ENCODE measurements at regions not wholly inside any gene's neighbourhood (a gene's known extent, or its start where the extent isn't known, plus 50 kb on each side); places are given as distances from the start of the nearest gene placed in this dataset.

GRCh38 chr20:53800883-53801604 lies 207.4 kb upstream of the ZNF217 start:
- no peaks in the 10 kb centered on the region for H3K9me3 ChIP-seq
- TF ChIP-seq POLR2A (IDR thresholded peaks at IDR 0.05) = no peak
- H3K4me3 ChIP-seq = no peak overlapping the region
- intact Hi-C loops (cut with DNase I; ENCODE audit: low total_unique reads) (no loop called here), in situ Hi-C loops (cut with MboI; ENCODE audit: low sequenced_read_pairs in 4 of 4) (no loop called here)
- H3K27me3 ChIP-seq = no peaks in the 10 kb centered on the region
- DNase-seq = no peak
- no peaks in the 10 kb centered on the region for H3K36me3 ChIP-seq
- H3K4me1 ChIP-seq = no peaks in the 10 kb centered on the region
- no peak for ATAC-seq
- no peak overlapping the region for H3K27ac ChIP-seq

- in situ Hi-C loops (cut with MboI; ENCODE audit: low sequenced_read_pairs in 4 of 4) = no loop called here
- ATAC-seq = no peak
These were observed 206.8 kb upstream of the ZNF217 start for GRCh38 chr20:53800418-53800817.

GRCh38 chr20:53797085-53797484 lies 203.4 kb upstream of the ZNF217 start:
- Histone ChIP-seq H3K4me1 (no peaks in the 10 kb centered on the region), H3K27me3 (no peaks in the 10 kb centered on the region), H3K9me3 (no peaks in the 10 kb centered on the region), H3K36me3 (no peaks in the 10 kb centered on the region), H3K27ac (no peak overlapping the region), H3K4me3 (no peak overlapping the region)
- no peak for ATAC-seq
- DNase-seq = no peak
- in situ Hi-C loops (cut with MboI; ENCODE audit: low sequenced_read_pairs in 4 of 4) = no loop called here
- TF ChIP-seq CTCF (IDR thresholded peaks at IDR 0.05 in 4 of 5, conservative IDR thresholded peaks at IDR 0.05 in 1 of 5) (no peak), POLR2A (IDR thresholded peaks at IDR 0.05) (no peak)
- intact Hi-C loops (cut with DNase I; ENCODE audit: low total_unique reads) = no loop called here

More at GRCh38 chr20:53800418-53800817, 206.8 kb upstream of the ZNF217 start:
- no peaks in the 10 kb centered on the region for H3K4me1 ChIP-seq
- no peak for TF ChIP-seq CTCF (IDR thresholded peaks at IDR 0.05 in 4 of 5, conservative IDR thresholded peaks at IDR 0.05 in 1 of 5)
- no peak for TF ChIP-seq POLR2A (IDR thresholded peaks at IDR 0.05)
- no peaks in the 10 kb centered on the region for H3K36me3 ChIP-seq
- intact Hi-C loops (cut with DNase I; ENCODE audit: low total_unique reads) = no loop called here
- H3K27ac ChIP-seq = no peak overlapping the region
- no peak for DNase-seq
- H3K9me3 ChIP-seq = no peaks in the 10 kb centered on the region
- no peak overlapping the region for H3K4me3 ChIP-seq
- no peaks in the 10 kb centered on the region for H3K27me3 ChIP-seq

- no peaks in the 10 kb centered on the region for H3K27me3 ChIP-seq
- ATAC-seq (no peak), DNase-seq (no peak)
- intact Hi-C loops (cut with DNase I; ENCODE audit: low total_unique reads) = no loop called here
- TF ChIP-seq POLR2A (IDR thresholded peaks at IDR 0.05) = no peak
- no peak for TF ChIP-seq CTCF (IDR thresholded peaks at IDR 0.05 in 4 of 5, conservative IDR thresholded peaks at IDR 0.05 in 1 of 5)
- no peak overlapping the region for H3K4me3 ChIP-seq
- in situ Hi-C loops (cut with MboI; ENCODE audit: low sequenced_read_pairs in 4 of 4) = no loop called here
- H3K4me1 ChIP-seq = no peaks in the 10 kb centered on the region
- H3K27ac ChIP-seq = no peak overlapping the region
- no peaks in the 10 kb centered on the region for H3K9me3 ChIP-seq
- no peaks in the 10 kb centered on the region for H3K36me3 ChIP-seq
These were observed 201.5 kb upstream of the ZNF217 start for GRCh38 chr20:53795170-53795569.

- in situ Hi-C loops (cut with MboI; ENCODE audit: low sequenced_read_pairs in 4 of 4) (no loop called here), intact Hi-C loops (cut with DNase I; ENCODE audit: low total_unique reads) (no loop called here)
- no peaks in the 10 kb centered on the region for H3K9me3 ChIP-seq
- ATAC-seq (no peak), DNase-seq (no peak)
- no peak for TF ChIP-seq CTCF (IDR thresholded peaks at IDR 0.05 in 4 of 5, conservative IDR thresholded peaks at IDR 0.05 in 1 of 5)
- no peak for TF ChIP-seq POLR2A (IDR thresholded peaks at IDR 0.05)
- no peaks in the 10 kb centered on the region for H3K27me3 ChIP-seq
- H3K4me1 ChIP-seq = no peaks in the 10 kb centered on the region
- H3K27ac ChIP-seq = no peak overlapping the region
- H3K36me3 ChIP-seq = no peaks in the 10 kb centered on the region
- no peak overlapping the region for H3K4me3 ChIP-seq
These were observed 201.0 kb upstream of the ZNF217 start for GRCh38 chr20:53794529-53795115.

Measured in gastrocnemius medialis (tissue), 4 donors.